Nephron (organoid): ENCODE measurements at regions not wholly inside any gene's neighbourhood (a gene's known extent, or its start where the extent isn't known, plus 50 kb on each side); places are given as distances from the start of the nearest gene placed in this dataset.

ENCODE experiments used
- H3K27ac Mint-ChIP-seq, 3 experiments: 2 replicates each; pipeline ENCODE4 v1.8.0; 2020; ENCODE audit warnings: mixed read lengths in 3 of 3, mild to moderate bottlenecking in 2 of 3, moderate library complexity in 1 of 3
- H3K27me3 Mint-ChIP-seq: 2 replicates; pipeline ENCODE4 v1.8.0; 2021; ENCODE audit warnings: low read depth, mild to moderate bottlenecking, moderate library complexity, mixed read lengths
- H3K36me3 Mint-ChIP-seq: 2 replicates; pipeline ENCODE4 v1.8.0; 2020; ENCODE audit warnings: low read depth, mixed read lengths
- H3K4me1 Mint-ChIP-seq: 2 replicates; pipeline ENCODE4 v1.8.0; 2020; ENCODE audit warnings: mixed read lengths
- H3K4me3 Mint-ChIP-seq, 3 experiments: 2 replicates each; pipeline ENCODE4 v1.8.0; 2020; ENCODE audit warnings: mild to moderate bottlenecking in 3 of 3, mixed read lengths in 3 of 3, moderate library complexity in 2 of 3
- H3K9me3 Mint-ChIP-seq: 2 replicates; pipeline ENCODE4 v1.8.0; 2020; ENCODE audit warnings: mixed read lengths
- CTCF ChIP-seq, 3 experiments: fragments of 200-600 bp; sonication (generic); IDR thresholded peaks; one replicate each; pipeline ENCODE4 v1.5.0; 2021; ENCODE audit warnings: antibody characterized with exemption in 3 of 3; ENCODE audit not compliant: unreplicated experiment in 3 of 3

- no peak overlapping the region for H3K27ac Mint-ChIP-seq
- H3K4me3 Mint-ChIP-seq, result no peak overlapping the region
- no peaks in the 10 kb centered on the region for H3K9me3 Mint-ChIP-seq
- H3K36me3 Mint-ChIP-seq, result no peaks in the 10 kb centered on the region
- no peak for TF ChIP-seq CTCF (IDR thresholded peaks at IDR 0.05; ENCODE audit: unreplicated experiment in 3 of 3)
- peaks cover 6% of the 10 kb centered on the region for H3K4me1 Mint-ChIP-seq
- H3K27me3 Mint-ChIP-seq, result peaks cover 8% of the 10 kb centered on the region
Measured at GRCh38 chr2:234430871-234431270, 66.0 kb downstream of the ARL4C start.

GRCh38 chr2:234429265-234429664 is 67.6 kb downstream of the ARL4C start:
- no peak for TF ChIP-seq CTCF (IDR thresholded peaks at IDR 0.05; ENCODE audit: unreplicated experiment in 3 of 3)
- Mint-ChIP-seq H3K9me3 (no peaks in the 10 kb centered on the region), H3K4me3 (no peak overlapping the region), H3K4me1 (peaks cover 6% of the 10 kb centered on the region), H3K36me3 (no peaks in the 10 kb centered on the region), H3K27me3 (peaks cover 10% of the 10 kb centered on the region), H3K27ac (peak overlapping the region in 1 of 3 experiments; percentile 31)

- no peak overlapping the region for H3K4me3 Mint-ChIP-seq
- no peak for TF ChIP-seq CTCF (IDR thresholded peaks at IDR 0.05; ENCODE audit: unreplicated experiment in 3 of 3)
- H3K4me1 Mint-ChIP-seq, result peaks cover 6% of the 10 kb centered on the region
- no peaks in the 10 kb centered on the region for H3K36me3 Mint-ChIP-seq
- H3K27me3 Mint-ChIP-seq, result peaks cover 10% of the 10 kb centered on the region
- peak overlapping the region; percentile 69 to 81 (median 77) for H3K27ac Mint-ChIP-seq
- H3K9me3 Mint-ChIP-seq, result no peaks in the 10 kb centered on the region
Measured at GRCh38 chr2:234427081-234428061, 69.5 kb downstream of the ARL4C start.

- Mint-ChIP-seq H3K27me3 (peaks cover 10% of the 10 kb centered on the region), H3K36me3 (no peaks in the 10 kb centered on the region), H3K9me3 (no peaks in the 10 kb centered on the region), H3K4me1 (peaks cover 6% of the 10 kb centered on the region), H3K4me3 (no peak overlapping the region), H3K27ac (peak overlapping the region in 1 of 3 experiments; percentile 81)
- TF ChIP-seq CTCF (IDR thresholded peaks at IDR 0.05; ENCODE audit: unreplicated experiment in 3 of 3), result no peak
Measured at GRCh38 chr2:234426616-234427015, 70.3 kb downstream of the ARL4C start.

- no peak overlapping the region for H3K27ac Mint-ChIP-seq
- H3K9me3 Mint-ChIP-seq, result no peaks in the 10 kb centered on the region
- no peak overlapping the region for H3K4me3 Mint-ChIP-seq
- peaks cover 6% of the 10 kb centered on the region for H3K4me1 Mint-ChIP-seq
- TF ChIP-seq CTCF (IDR thresholded peaks at IDR 0.05; ENCODE audit: unreplicated experiment in 3 of 3), result no peak
- peaks cover 10% of the 10 kb centered on the region for H3K27me3 Mint-ChIP-seq
- H3K36me3 Mint-ChIP-seq, result no peaks in the 10 kb centered on the region
Measured at GRCh38 chr2:234425639-234426603, 71.0 kb downstream of the ARL4C start.
